HG03521 (cell line): ENCODE measurements at regions not wholly inside any gene's neighbourhood (a gene's known extent, or its start where the extent isn't known, plus 50 kb on each side); places are given as distances from the start of the nearest gene placed in this dataset.

ENCODE experiments used
- ATAC-seq: cut with Tn5 transposase; IDR thresholded peaks from one replicate; pipeline ENCODE4 v1.9.1; 2021; ENCODE audit warnings: mild to moderate bottlenecking, moderate library complexity; ENCODE audit not compliant: unreplicated experiment

GRCh38 chr5:175388531-175388930 lies 55.5 kb downstream of the DRD1 start:
- no peak for ATAC-seq

- ATAC-seq, result no peak
Measured at GRCh38 chr5:175387144-175387543, 56.8 kb downstream of the DRD1 start.

GRCh38 chr5:175386526-175386925 lies 57.5 kb downstream of the DRD1 start:
- no peak for ATAC-seq

GRCh38 chr5:175385691-175386362 lies 58.2 kb downstream of the DRD1 start:
- ATAC-seq, result no peak

- ATAC-seq, result no peak
Measured at GRCh38 chr5:175384724-175385552, 59.0 kb downstream of the DRD1 start.

GRCh38 chr5:175383350-175383749 lies 60.6 kb downstream of the DRD1 start:
- no peak for ATAC-seq

- ATAC-seq, result no peak
Measured at GRCh38 chr5:175382171-175382570, 61.8 kb downstream of the DRD1 start.

- no peak for ATAC-seq
Measured at GRCh38 chr5:175381130-175381529, 62.9 kb downstream of the DRD1 start.

- no peak for ATAC-seq
Measured at GRCh38 chr5:175380701-175381100, 63.3 kb downstream of the DRD1 start.

GRCh38 chr5:175379867-175380266 lies 64.1 kb downstream of the DRD1 start:
- no peak for ATAC-seq

- ATAC-seq, result no peak
Measured at GRCh38 chr5:175378444-175379028, 65.4 kb downstream of the DRD1 start.

- ATAC-seq, result no peak
Measured at GRCh38 chr5:175377816-175378215, 66.2 kb downstream of the DRD1 start.

- no peak for ATAC-seq
Measured at GRCh38 chr5:175374166-175374875, 69.7 kb downstream of the DRD1 start.

GRCh38 chr5:175365866-175366265 lies 78.1 kb downstream of the DRD1 start:
- no peak for ATAC-seq

- no peak for ATAC-seq
Measured at GRCh38 chr5:175363300-175363699, 80.7 kb downstream of the DRD1 start.

GRCh38 chr5:175357995-175358394 lies 86.0 kb downstream of the DRD1 start:
- no peak for ATAC-seq

- ATAC-seq, result no peak
Measured at GRCh38 chr5:175356428-175356827, 87.6 kb downstream of the DRD1 start.

- ATAC-seq, result no peak
Measured at GRCh38 chr5:175354964-175355363, 89.0 kb downstream of the DRD1 start.

- ATAC-seq, result no peak
Measured at GRCh38 chr5:175353926-175354325, 90.1 kb downstream of the DRD1 start.

- ATAC-seq, result no peak
Measured at GRCh38 chr5:175351897-175352590, 91.9 kb downstream of the DRD1 start.

- ATAC-seq, result no peak
Measured at GRCh38 chr5:175351126-175351525, 92.9 kb downstream of the DRD1 start.
